Activated T-cell treated with anti-CD3 and anti-CD28 coated beads, Interleukin-2, amount 50 U/mL, for 48 hours (primary cell): ENCODE measurements at regions not wholly inside any gene's neighbourhood (a gene's known extent, or its start where the extent isn't known, plus 50 kb on each side); places are given as distances from the start of the nearest gene placed in this dataset.
"Not testable (repeated sequence)": the region's sequence is repeated elsewhere in the genome, so short reads cannot be mapped to it uniquely, and the experiment has no call there.

Source experiments
- DNase-seq, 2 experiments: peaks; one replicate each; pipeline ENCODE4 v3.0.0-alpha.2; 2020

DNA sequence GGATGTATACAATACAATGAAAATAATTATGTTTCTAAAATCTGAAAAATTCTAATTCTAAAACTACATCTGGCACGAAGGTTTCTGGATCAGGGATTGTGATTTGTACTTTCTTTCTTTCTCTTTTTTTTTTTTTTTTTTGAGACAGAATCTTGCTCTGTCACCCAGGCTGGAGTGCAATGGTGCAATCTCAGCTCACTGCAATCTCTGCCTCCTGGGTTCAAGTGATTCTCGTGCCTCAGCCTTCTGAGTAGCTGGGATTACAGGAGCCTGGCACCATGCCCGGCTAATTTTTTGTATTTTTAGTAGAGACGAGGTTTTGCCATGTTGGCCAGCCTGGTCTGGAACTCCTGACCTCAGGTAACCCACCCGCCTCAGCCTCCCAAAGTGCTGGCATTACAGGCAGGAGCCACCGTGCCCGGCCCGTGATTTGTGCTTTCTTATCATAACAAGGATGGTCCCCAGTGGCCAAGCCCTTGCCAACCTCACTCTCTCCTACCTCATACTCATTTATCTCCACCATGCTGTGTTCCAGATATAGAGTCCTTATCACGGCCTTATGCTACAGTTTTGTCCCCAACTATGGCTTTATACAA lies 279.9 kb downstream of the QDPR start:
- not testable (repeated sequence) for DNase-seq

DNA sequence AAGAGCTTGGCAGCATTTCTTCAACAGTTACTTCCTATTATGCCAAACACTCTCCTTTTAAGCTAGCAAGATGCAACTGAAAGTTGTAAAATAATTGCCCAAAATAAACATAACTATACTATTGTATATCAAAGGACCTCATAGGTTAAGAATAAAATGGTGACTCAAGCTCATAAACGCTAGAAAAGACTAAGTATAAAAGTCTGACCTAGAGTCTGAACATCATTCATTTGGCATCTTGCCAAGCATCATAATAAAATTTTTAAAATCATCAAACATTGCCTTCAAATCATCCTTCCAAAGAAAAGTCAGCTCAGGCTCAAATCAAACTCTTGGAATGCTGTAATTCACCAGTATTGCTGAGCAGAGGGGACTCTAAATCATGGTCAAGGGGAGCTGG lies 281.2 kb downstream of the QDPR start:
- DNase-seq, result no peak

DNA sequence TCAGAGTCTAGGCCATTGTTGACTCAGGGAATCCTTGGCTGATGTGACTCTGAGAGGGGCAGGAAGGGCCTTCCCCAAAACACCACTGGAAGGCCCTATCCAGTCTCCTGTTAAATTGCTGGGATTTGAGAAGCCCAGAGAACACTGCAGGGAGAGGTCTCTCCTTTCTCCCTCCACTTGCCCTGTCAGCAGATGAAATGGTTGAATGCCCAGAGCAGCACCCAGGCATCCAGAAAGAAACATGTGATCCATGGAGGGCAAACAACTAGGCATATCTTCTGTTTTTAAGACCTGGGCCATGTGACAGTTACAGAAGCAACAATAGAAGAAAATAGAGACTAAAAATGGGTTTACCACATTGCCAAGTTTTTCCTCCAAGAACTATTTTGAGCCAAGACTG lies 291.1 kb downstream of the QDPR start:
- DNase-seq, result no peak

DNA sequence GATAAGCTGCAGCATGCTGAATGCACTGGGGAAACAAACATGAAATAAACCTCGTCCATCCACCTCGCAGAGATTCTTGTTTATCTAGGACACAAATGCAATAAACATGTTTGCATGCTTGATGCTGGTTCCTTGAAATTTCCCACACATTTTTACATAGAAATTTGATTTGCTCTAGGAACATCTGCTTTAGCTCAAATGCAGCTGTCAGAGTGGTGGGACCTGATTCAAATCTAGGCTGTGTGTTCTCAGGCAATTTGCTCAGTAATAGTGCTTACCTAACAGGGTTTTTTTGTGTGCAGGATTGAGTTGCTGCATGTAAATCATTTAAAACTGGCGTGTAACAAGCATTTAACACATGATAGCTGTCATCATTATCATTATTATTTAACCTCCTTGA lies 293.1 kb downstream of the QDPR start:
- no peak for DNase-seq

DNA sequence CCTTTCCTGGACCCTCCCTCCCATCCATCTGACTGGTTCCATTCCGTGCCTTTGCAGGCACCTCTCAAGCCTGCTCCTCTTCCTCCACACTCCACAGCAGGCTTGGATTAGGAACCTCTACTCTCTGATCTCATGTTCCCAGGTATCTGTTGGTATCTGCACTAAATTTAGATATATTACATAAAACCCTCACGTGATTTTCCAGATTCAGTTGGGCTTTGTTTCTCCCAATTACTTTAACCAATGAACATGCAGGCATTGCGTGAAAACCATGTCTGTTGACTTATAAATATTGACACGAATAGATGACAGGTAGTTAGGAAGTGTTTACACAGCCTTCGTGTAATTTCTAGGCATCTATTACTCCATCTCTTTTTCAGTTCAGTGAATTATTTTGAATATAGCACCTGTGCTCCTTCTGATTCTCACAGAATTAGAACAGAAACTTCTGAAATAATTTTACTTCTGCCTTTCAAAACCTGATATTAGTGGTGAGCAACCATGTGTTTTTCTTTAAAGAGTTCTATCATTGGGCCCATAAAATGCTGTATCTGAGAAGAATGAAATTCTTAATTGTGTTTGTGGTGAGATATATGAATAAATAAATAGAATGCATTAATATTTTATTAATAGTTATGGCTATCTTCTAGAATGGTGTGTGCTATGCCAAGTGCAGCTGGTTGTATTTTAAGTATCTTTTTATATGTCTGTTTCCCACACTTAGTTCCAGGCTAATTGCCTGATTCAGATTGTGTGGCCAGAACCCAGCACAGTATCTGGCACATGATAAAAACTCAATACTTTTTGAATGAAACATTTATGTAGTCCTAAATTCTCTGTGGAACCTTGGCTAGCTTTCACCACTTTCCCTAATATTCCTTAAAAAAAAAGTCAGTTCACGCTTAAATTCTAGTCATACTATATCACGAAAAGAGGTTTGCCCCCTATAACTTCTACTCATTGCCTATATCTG lies 304.8 kb downstream of the QDPR start:
- DNase-seq, result no peak

DNA sequence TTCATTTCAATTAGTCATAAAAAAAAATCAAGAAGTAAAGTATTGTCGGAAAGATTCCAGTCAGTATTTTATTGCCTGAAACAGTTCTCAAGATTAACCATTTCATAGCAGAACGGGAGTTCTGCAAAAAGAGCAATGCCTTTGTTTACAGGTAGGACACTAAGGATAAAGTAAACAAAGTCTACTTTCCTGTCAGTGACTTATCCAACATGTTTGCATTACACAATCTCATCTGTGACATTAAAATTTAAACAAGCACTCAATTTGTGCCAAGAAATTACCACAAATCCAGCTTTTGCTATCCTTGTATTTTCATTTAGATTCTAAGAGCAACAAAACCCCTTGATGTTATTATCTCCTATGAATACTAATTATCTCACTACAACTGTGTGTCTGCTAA lies 306.5 kb upstream of the LDB2 start:
- DNase-seq, result no peak

DNA sequence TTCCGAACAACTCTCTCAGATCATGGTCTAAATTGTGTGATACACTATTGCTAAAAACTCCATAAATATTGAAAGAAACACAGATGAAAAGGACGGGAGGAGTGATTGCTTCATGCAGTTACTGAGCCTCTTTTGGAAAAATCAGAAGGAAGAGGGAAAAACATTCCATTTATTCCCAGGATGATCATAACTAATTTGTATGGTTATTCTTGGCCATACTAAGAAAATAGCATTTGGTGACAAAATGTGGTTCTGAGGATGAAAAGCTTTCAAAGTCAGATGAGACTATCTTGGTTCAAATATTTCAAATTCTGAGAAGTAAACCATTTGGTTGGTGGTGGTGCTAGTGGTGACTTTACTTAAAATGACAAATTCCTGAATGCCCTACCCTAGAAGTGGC lies 305.4 kb upstream of the LDB2 start:
- DNase-seq, result no peak

DNA sequence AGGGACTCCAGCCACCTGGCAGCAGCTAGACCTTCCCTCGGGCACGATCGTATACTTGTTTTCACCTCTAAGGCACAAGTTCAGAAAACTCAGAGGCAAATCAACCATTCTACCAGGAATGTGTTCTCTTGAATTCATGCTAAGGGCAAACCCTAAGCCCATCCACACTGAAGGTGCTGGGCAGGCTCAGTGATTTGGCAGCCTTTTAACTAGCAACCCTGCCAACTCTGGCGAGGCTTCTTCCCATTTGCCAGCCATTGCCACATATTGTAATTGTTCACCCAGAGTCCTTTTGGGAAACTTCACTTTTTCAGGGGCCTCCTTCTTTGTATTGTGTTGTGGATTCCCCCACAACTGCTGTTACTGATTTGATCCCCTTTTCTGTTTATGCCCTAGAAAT lies 298.6 kb upstream of the LDB2 start:
- DNase-seq, result no peak

DNA sequence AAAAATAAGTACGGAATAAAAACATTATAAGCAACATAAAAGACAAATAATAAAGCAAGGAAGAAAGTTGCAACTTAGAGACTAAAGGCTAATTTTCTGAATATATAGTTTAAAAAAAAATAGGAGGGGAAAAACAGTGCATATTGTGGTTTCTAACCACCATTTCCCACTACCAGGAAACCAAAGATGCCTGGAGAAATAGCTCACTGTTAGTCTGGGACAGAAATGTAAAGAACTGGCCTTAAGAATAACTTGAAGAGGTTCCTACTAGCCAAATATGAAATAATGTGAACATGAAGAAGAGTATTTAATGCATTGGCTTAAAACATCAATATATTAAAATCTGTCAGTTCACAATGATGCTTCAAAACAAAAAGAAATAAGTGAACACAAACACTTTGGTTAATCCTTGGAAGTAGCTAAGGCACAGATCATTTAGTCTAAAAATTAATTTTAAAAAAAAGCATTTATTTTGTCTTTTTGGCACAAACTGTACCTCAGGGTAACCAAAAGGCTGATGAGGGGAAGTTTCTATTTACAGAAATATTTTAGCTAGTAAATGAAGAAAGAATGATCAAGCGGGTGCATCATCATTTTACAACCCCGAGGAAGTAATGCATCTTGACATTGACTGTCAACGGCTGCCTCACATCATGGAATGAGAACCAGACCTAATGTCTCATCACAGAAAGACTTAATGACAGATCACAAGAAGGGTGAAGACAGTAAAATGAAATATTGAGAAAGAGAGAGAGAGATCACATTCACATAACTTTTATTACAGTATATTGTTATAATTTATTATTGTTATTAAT lies 297.2 kb upstream of the LDB2 start:
- DNase-seq, result no peak

DNA sequence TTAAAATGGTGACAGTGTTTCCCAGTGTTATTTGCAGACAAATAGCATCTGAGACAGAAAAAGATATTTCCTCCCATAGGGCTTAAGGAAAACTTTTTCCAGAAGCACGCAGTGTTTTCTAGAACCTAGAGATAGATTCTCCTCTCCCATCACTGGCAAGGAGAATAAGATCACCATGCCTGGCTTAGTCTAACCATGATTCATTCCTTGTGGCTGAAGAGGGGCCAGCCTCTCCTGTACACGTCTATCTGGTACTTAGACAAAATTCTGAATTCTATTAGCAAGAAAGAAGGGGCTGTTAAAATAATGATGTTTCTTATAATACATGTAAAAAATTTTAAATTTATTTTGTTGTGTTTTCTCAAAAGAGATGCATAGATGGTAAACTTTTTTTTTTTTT lies 296.1 kb upstream of the LDB2 start:
- no peak for DNase-seq

DNA sequence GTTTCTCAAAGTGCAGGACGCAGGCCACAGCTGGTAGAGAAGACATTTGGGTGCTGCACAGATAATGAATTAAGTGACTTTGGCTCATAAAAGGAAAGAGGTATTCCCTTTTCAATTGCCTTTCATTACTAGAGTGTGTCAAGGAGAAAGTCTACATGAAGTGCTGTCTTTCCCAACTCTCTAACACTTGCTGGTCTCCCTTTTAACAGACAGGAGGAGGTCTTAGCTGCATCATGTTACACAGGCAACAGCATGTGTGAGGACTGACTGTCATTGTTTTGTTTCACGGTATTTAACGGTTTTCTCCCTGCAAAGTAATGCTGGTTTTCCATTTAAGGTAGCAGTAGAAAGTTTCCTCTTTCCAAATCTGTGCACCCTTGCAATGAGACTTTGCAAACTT lies 291.3 kb upstream of the LDB2 start:
- DNase-seq, result no peak

DNA sequence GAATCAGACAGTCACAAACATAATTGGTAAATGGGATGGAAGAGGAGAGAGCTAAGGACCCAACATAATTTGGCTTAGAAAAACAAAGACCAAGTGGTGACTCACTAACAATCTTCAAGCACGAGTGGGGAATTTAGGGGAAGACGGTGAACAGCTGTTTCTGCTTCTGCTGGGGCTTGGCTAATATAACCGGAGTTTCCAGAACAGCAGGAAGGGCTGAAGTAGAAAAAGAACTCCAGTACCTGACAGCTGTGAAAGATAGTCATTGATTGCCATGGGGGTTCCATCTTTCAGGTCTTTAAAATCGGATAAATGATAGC lies 290.9 kb upstream of the LDB2 start:
- DNase-seq, result no peak

DNA sequence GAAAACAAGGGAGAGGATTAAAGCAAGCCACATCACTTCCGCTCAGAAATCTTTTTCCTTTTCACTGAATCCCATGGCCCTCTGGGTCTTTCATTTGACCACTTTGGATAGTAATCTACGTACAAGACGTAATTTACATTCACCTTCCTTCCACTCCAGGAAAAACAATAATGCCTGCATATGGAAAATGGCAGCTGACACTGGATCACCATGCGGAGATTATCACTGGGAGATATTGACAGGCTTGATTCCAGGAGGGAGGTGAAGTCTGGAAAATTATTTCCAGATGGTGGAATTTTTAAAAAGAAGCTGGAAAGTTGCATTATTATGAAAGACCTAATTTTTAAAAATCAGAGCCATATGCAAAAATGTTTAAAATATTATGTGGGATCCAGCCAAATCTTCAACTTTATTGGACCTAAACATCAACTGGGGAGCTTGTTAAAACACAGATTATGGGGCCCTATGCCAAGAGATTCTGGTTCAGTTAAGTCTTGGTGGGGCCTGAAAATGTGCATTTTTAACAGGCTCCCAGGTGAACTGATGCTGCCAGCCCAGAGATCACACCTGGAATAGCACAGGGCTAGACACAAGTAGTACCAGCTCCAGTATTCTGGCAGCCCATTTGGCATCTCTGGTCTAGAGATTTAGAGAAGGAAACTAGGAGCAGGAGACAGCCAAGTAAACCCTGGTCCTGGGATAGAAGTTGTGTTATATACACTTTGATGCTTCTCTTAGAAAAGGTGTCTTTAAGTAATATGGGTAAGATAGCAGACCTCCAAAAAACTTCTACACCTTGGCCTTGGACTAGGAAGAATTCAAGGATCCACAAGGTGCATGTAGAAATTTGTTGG lies 290.3 kb upstream of the LDB2 start:
- no peak for DNase-seq

DNA sequence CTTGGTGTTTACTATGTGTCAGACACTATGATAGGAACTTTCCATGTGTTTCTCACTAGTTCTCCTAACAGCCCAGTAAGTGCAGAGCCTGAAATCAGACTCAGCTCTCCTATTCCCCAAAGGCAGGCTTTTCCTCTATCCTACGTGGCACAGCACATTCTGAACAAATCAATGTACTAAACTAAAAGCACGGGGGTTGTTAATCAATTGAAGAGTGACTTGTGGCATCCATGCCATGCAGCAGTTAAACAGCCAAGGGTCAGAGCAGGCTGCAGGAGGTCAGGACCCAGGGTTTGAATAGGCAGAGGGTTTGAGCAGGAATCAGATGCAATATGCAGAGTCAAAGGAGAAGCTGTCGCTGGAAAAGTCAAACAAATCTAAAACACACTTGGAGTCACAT lies 289.7 kb upstream of the LDB2 start:
- DNase-seq, result no peak

DNA sequence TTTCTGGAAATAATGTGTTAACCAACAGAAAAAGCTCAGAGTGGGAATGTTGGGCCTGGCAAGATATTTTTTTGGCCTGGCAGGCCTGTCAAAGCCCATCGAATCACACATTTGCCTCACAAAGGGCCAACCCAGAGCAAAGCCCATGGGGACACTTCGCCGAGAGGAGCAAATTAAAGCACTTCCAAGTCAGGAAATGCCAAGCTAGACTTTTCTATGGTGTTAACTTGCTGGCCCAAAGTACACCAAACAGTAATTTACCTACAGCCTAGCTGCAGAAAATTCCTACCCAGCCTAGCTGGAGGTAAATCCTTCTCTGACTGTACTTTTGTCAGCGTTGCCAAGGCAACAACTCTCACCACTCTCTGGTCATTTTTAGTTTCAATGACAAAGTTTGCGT lies 288.6 kb upstream of the LDB2 start:
- DNase-seq, result no peak

DNA sequence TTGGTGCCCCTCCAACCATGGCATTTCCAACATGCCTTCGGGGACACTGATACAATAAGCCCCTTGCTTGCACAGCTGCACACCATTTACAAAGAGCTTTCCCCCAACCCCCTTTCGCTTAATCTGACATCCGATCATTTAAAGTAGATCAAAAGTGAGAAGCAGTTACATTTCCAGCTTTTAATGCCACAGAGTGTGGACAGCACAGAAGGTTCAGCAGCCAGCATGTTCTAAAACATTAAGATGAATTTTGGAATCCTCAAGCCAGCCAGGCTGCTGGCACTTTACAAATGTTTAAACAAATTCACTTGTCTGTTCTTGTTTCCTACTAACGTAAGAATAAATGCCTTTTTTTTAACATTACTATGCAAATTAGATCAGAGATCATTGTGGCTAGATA lies 284.4 kb upstream of the LDB2 start:
- DNase-seq, result no peak

DNA sequence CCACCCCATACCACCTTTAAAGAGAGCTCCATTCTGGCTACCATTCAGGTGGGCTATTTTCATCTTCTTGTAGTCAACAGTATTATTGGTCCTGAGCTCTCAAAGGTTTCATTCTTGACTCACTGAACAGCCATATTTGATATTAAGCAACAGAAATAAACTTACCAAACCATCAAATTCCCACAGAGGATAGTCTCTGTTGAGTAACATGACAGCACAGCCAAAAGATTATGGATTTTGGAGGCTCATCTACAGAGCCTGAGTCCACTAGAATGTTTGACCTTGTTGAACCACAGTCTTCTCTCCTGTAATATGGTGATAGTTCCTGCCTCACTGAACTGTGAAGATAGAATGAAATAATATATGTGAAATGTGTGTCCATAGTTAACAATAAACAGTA lies 276.3 kb upstream of the LDB2 start:
- no peak for DNase-seq

DNA sequence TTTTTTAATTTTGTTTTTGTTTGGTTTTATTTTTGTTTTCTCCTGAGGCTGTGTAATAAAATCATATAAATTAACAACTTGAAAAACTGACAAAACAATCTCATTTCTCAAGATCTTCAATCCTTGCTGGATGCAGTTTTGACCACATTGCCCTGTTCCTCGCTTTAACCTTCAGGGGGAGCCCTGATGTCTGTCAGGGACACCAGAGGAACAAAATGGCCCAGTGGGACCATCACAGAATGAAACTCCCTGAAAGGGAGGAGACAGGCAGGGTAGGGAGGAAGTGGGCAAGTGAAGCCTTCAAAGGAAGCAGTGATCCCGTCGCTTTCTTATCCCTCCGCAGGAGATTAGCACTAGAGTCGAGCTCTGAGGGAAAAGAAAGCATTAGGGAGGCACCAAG lies 274.9 kb upstream of the LDB2 start:
- DNase-seq, result no peak

DNA sequence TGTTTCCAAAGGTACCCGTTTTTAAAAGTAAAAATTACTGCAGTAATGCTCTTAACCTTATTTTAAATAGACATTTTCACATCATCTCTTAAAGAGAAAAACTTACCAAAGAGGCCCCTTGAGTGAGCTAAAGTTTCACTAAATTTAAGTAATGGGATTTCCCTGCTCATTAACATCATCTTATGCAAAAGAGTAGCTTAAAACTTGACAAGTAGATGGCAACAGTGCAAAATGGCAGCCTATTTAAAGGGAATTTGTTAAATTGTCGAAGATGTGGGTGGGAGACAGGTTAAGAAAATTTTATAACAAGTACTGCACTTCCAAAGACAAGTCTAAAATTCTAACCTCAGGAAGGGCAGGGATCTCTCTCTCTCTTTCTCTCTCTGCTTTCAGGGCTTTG lies 271.7 kb upstream of the LDB2 start:
- no peak for DNase-seq

DNA sequence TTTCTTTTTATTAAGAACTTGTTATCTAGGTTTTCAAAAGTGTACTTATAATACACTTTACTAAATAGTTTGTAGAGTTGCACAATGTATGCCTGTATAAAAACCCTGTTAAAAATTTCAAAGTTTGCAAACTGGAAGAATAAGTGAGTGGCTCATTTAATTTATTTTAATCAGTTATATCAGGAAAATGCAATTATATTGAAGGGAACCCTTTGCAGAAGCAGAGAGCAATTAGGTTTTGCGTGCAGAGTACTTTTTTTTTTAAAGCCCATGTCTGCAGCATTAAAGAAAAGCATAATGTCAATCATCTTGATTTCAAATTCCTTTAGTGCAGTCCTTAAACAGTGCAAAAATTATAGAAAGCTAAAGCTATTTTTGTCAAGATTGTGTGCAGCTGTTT lies 271.3 kb upstream of the LDB2 start:
- DNase-seq, result no peak

DNA sequence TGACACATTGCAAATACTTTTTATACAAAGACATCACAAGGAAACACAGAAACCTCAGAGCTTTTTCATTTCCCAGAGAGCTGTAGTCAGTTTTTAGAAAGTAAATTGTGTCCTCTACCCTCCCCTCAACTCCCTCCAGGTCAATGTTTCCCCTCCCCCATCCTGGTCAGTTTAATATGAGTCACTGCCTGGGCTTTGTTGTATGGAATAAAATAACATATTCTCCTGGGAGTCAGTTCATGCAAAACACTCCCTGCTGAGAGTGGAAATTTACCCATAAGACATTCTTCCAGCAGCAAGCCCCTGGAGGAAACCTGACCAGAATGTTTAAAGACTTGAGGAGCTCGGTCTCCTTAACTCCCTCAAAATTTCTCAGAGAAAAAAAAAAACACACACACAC lies 270.1 kb upstream of the LDB2 start:
- DNase-seq, result no peak

DNA sequence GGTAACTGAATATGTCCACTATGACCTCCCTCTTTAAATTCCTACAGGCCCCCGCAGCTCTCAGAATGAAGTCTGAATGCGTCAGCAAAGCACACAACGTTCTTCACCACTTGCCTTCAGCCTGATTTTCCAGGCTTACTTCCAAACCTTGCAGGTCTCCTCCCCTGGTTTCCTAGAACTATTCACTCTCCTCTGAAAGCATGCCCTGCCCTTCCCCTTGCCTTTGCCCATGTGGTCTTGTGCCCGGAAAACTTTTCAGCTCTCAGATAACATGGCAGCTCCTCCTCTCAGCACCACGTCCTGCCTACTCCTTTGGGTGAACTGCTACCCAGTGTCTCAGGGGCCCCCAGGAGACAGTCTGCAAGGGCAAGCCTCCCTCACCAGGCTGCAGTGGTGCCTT lies 268.5 kb upstream of the LDB2 start:
- DNase-seq, result no peak

DNA sequence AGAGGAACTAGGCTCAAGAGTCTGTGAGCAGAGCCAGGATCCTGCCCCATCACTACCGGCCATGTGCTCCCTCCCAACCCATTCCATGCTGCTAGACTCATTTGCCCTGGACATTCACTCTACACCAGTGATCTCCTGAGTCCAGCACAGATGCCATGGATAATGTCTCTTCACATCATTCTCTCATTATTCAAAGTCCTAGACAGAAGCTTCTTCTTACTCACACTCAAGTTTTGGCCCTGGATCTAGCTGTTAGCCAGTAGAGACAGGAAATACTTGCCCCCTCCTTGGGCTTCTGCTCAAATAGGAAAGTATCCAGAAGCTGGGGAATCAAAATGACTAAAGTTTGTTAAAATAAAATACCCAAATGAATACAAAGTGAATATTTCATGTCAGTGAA lies 266.8 kb upstream of the LDB2 start:
- DNase-seq, result no peak
